ENCODE measurements at regions not wholly inside any gene's neighbourhood (a gene's known extent, or its start where the extent isn't known, plus 50 kb on each side); places are given as distances from the start of the nearest gene placed in this dataset.

GRCh38 chr6:153594871-153595270, 444.2 kb upstream of the OPRM1 start:
- TF ChIP-seq CTCF (IDR thresholded peaks at IDR 0.05; ENCODE audit: poor library complexity, severe bottlenecking) (no peak), POLR2AphosphoS5 (IDR thresholded peaks at IDR 0.05) (no peak), EP300 (conservative IDR thresholded peaks at IDR 0.05; ENCODE audit: poor library complexity, severe bottlenecking) (no peak), TAF1 (IDR thresholded peaks at IDR 0.05; ENCODE audit: low read depth) (no peak), EZH2 (IDR thresholded peaks at IDR 0.05; ENCODE audit: borderline replicate concordance, insufficient read depth, low read length, poor library complexity, severe bottlenecking) (no peak), REST (IDR thresholded peaks at IDR 0.05; ENCODE audit: borderline replicate concordance) (no peak)

Measured in neural cell (in vitro differentiated cells).